HL-60 (cell line): ENCODE measurements at regions not wholly inside any gene's neighbourhood (a gene's known extent, or its start where the extent isn't known, plus 50 kb on each side); places are given as distances from the start of the nearest gene placed in this dataset.

Experiments
- GABPA ChIP-seq: IDR thresholded peaks from 2 replicates; pipeline ENCODE4 v1.6.1; 2012; ENCODE audit warnings: low read depth
- POLR2AphosphoS5 ChIP-seq: IDR thresholded peaks from 2 replicates; pipeline ENCODE4 v1.6.1; 2012; ENCODE audit warnings: low read depth
- SPI1 ChIP-seq: IDR thresholded peaks from 2 replicates; pipeline ENCODE4 v1.6.1; 2012; ENCODE audit warnings: low read depth, mild to moderate bottlenecking, borderline replicate concordance
- TF ChIP-seq, protein P1 (sequence below): IDR thresholded peaks from one replicate; pipeline ENCODE4 v1.5.1; 2011; ENCODE audit warnings: low read length, control low read depth, inconsistent platforms; ENCODE audit not compliant: insufficient read depth
- TF ChIP-seq, protein P2 (sequence below): IDR thresholded peaks from 2 replicates; pipeline ENCODE4 v1.6.1; 2012; ENCODE audit warnings: low read depth; ENCODE audit not compliant: insufficient replicate concordance

DNA sequence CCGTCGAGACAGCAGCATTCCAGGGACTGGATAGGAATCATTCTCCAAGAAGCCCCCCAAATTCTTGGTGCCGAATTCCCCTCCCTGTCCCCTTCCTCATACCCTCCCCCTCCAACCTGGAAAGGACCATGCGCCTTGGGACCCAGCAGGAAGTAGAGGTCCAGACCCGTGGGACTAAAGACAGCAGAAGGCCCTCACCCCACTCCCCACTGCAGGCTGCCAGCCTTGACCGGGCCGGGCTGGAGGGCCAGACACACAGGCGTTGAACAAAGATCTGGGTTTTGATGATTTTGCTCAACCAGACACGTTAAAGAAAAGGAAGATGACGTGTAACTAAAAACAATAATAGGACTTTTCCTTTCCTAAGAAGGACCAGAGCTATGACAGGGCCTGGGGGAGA is 286.5 kb downstream of the NPHP4 start:
- TF ChIP-seq, protein P1, sequence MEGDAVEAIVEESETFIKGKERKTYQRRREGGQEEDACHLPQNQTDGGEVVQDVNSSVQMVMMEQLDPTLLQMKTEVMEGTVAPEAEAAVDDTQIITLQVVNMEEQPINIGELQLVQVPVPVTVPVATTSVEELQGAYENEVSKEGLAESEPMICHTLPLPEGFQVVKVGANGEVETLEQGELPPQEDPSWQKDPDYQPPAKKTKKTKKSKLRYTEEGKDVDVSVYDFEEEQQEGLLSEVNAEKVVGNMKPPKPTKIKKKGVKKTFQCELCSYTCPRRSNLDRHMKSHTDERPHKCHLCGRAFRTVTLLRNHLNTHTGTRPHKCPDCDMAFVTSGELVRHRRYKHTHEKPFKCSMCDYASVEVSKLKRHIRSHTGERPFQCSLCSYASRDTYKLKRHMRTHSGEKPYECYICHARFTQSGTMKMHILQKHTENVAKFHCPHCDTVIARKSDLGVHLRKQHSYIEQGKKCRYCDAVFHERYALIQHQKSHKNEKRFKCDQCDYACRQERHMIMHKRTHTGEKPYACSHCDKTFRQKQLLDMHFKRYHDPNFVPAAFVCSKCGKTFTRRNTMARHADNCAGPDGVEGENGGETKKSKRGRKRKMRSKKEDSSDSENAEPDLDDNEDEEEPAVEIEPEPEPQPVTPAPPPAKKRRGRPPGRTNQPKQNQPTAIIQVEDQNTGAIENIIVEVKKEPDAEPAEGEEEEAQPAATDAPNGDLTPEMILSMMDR, result no peak
- TF ChIP-seq, protein P2, sequence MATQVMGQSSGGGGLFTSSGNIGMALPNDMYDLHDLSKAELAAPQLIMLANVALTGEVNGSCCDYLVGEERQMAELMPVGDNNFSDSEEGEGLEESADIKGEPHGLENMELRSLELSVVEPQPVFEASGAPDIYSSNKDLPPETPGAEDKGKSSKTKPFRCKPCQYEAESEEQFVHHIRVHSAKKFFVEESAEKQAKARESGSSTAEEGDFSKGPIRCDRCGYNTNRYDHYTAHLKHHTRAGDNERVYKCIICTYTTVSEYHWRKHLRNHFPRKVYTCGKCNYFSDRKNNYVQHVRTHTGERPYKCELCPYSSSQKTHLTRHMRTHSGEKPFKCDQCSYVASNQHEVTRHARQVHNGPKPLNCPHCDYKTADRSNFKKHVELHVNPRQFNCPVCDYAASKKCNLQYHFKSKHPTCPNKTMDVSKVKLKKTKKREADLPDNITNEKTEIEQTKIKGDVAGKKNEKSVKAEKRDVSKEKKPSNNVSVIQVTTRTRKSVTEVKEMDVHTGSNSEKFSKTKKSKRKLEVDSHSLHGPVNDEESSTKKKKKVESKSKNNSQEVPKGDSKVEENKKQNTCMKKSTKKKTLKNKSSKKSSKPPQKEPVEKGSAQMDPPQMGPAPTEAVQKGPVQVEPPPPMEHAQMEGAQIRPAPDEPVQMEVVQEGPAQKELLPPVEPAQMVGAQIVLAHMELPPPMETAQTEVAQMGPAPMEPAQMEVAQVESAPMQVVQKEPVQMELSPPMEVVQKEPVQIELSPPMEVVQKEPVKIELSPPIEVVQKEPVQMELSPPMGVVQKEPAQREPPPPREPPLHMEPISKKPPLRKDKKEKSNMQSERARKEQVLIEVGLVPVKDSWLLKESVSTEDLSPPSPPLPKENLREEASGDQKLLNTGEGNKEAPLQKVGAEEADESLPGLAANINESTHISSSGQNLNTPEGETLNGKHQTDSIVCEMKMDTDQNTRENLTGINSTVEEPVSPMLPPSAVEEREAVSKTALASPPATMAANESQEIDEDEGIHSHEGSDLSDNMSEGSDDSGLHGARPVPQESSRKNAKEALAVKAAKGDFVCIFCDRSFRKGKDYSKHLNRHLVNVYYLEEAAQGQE, result no peak
- TF ChIP-seq POLR2AphosphoS5 (no peak), GABPA (no peak), SPI1 (no peak)
